ENCODE measurements at regions not wholly inside any gene's neighbourhood (a gene's known extent, or its start where the extent isn't known, plus 50 kb on each side); places are given as distances from the start of the nearest gene placed in this dataset.

- WGBS (ENCODE audit: insufficient coverage): no CpG with 5 or more reads among the region's 5 CpGs
- TF ChIP-seq CTCF (IDR thresholded peaks at IDR 0.05): no peak
- Mint-ChIP-seq H3K9me3 (peaks cover 0 to 3% (median 0%) of the 10 kb centered on the region in 7 donors), H3K27ac (no peak overlapping the region), H3K36me3 (no peaks in the 10 kb centered on the region), H3K4me3 (no peak overlapping the region), H3K4me1 (no peaks in the 10 kb centered on the region), H3K27me3 (ENCODE audit: low read depth in 3 of 3) (peaks cover 2 to 4% (median 3%) of the 10 kb centered on the region in 3 donors)
- Histone ChIP-seq H3K27ac (ENCODE audit: low read depth in 1 of 2, low read length in 2 of 2) (no peak overlapping the region), H3K9ac (ENCODE audit: insufficient read depth, low read length, poor library complexity, severe bottlenecking) (no peak overlapping the region), H3K36me3 (replicated peaks in 1 of 2; ENCODE audit: control insufficient read depth in 1 of 2, insufficient read depth in 2 of 2, low read length in 2 of 2) (no peaks in the 10 kb centered on the region), H3K4me3 (replicated peaks in 1 of 3; ENCODE audit: low read depth in 2 of 3, low read length in 3 of 3) (no peak overlapping the region), H4K20me1 (ENCODE audit: insufficient read depth, low read length) (no peaks in the 10 kb centered on the region), H3K4me1 (ENCODE audit: control insufficient read depth in 1 of 2, insufficient read depth in 2 of 2, low read length in 2 of 2) (no peaks in the 10 kb centered on the region), H3K4me2 (replicated peaks; ENCODE audit: extremely low read depth, low read length, poor library complexity, severe bottlenecking) (no peak overlapping the region), H3K9me3 (replicated peaks in 1 of 2; ENCODE audit: control insufficient read depth in 1 of 2, insufficient read depth in 1 of 2, low read length in 2 of 2) (no peaks in the 10 kb centered on the region), H3K27me3 (ENCODE audit: control insufficient read depth in 2 of 2, insufficient read depth in 2 of 2, low read length in 2 of 2) (peaks cover 0 to 3% of the 10 kb centered on the region in 2 donors), H3K79me2 (ENCODE audit: insufficient read depth, low read length) (no peaks in the 10 kb centered on the region), H2AFZ (ENCODE audit: insufficient read depth, low read depth, low read length, poor library complexity, severe bottlenecking) (no peak overlapping the region)
- no peak for DNase-seq
- intact Hi-C loops (cut with micrococcal nuclease): no loop called here
Observed at GRCh38 chr13:31461923-31462322, 262.1 kb downstream of the B3GLCT start.

- 100% methylated on average over 1 of the region's 3 CpGs for WGBS (ENCODE audit: insufficient coverage)
- no peaks in the 10 kb centered on the region for H3K36me3 ChIP-seq (replicated peaks in 1 of 2; ENCODE audit: control insufficient read depth in 1 of 2, insufficient read depth in 2 of 2, low read length in 2 of 2)
- H4K20me1 ChIP-seq (ENCODE audit: insufficient read depth, low read length): no peaks in the 10 kb centered on the region
- H3K36me3 Mint-ChIP-seq: no peaks in the 10 kb centered on the region
- H3K79me2 ChIP-seq (ENCODE audit: insufficient read depth, low read length): no peaks in the 10 kb centered on the region
- no peaks in the 10 kb centered on the region for H3K4me1 Mint-ChIP-seq
- no peak overlapping the region for H3K4me3 Mint-ChIP-seq
- H3K4me2 ChIP-seq (replicated peaks; ENCODE audit: extremely low read depth, low read length, poor library complexity, severe bottlenecking): no peak overlapping the region
- H3K27ac Mint-ChIP-seq: no peak overlapping the region
- no peak overlapping the region for H3K9ac ChIP-seq (ENCODE audit: insufficient read depth, low read length, poor library complexity, severe bottlenecking)
- intact Hi-C loops (cut with micrococcal nuclease): no loop called here
- TF ChIP-seq CTCF (IDR thresholded peaks at IDR 0.05): no peak
- H3K9me3 ChIP-seq (replicated peaks in 1 of 2; ENCODE audit: control insufficient read depth in 1 of 2, insufficient read depth in 1 of 2, low read length in 2 of 2): no peaks in the 10 kb centered on the region
- H3K27ac ChIP-seq (ENCODE audit: low read depth in 1 of 2, low read length in 2 of 2): no peak overlapping the region
- H3K9me3 Mint-ChIP-seq: peaks cover 0 to 5% (median 0%) of the 10 kb centered on the region in 7 donors
- no peaks in the 10 kb centered on the region for H3K4me1 ChIP-seq (ENCODE audit: control insufficient read depth in 1 of 2, insufficient read depth in 2 of 2, low read length in 2 of 2)
- peaks cover 0 to 3% of the 10 kb centered on the region in 2 donors for H3K27me3 ChIP-seq (ENCODE audit: control insufficient read depth in 2 of 2, insufficient read depth in 2 of 2, low read length in 2 of 2)
- H2AFZ ChIP-seq (ENCODE audit: insufficient read depth, low read depth, low read length, poor library complexity, severe bottlenecking): no peak overlapping the region
- no peak for DNase-seq
- peaks cover 2 to 9% (median 6%) of the 10 kb centered on the region in 3 donors for H3K27me3 Mint-ChIP-seq (ENCODE audit: low read depth in 3 of 3)
- no peak overlapping the region for H3K4me3 ChIP-seq (replicated peaks in 1 of 3; ENCODE audit: low read depth in 2 of 3, low read length in 3 of 3)
Observed at GRCh38 chr13:31462766-31463165, 263.0 kb downstream of the B3GLCT start.
